ENCODE measurements at regions not wholly inside any gene's neighbourhood (a gene's known extent, or its start where the extent isn't known, plus 50 kb on each side); places are given as distances from the start of the nearest gene placed in this dataset.

DNA sequence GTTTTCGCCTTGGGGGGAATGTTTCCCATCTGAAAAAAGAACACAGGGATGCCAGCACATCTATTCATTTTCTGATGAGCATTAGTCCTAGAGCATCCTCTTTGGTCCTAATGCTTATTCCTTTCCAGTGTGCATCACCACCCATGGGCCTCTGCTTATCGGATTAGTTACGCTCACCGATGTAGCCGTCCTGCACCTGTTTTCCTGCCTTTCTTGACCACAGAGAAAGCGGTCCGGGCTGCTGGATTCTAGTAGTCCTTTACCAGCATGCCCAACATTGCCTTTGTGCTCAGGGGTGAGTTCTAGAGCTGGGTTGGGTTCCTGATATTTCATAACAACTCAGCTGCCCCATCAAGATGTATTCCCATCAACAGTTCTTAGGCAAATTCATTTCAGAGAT lies 2084.5 kb upstream of the C9orf72 start:
- DNase-seq: no peak

- DNase-seq: no peak
These were observed 2085.7 kb upstream of the C9orf72 start for GRCh38 chr9:29659014-29659413.

DNA sequence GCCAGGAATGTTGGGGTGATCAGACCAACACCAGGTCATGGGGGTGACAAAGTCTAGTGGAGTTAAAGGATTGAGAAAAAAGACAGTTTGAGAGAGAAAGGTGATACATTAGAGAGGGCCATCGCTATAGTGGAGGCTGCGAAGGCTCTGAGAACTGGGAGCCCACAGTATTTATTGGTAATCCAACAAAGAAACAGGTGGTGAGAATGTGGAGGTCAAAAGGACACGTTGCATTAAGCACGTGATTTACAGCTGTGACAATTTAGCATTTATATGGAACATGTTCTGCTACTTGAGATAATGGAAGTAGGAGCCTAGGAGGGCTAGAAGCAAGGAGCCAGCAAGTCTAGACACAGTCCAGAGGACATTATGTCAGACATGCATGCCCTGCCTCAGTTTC lies 2086.5 kb upstream of the C9orf72 start:
- DNase-seq: no peak

- DNase-seq: no peak
These were observed 2095.5 kb upstream of the C9orf72 start for GRCh38 chr9:29668732-29669131.

DNA sequence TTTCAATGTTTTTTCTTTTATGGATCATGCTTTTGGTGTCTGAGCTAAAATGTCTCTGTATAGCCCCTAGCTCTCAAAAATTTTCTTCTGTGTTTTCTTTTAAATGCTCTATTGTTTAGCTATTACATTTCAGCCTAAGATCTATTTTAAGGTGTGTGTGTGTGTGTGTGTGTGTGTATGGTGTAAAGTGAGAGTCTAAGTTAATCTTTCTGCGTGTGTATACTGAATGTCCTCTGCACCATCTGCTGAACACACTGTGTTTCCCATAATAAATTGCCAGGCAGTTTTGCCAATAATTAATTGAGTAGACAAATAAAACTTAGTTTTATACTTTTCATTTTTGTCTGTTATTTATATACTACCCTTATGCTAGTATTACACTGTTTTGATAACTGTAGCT lies 2096.3 kb upstream of the C9orf72 start:
- DNase-seq: no peak

DNA sequence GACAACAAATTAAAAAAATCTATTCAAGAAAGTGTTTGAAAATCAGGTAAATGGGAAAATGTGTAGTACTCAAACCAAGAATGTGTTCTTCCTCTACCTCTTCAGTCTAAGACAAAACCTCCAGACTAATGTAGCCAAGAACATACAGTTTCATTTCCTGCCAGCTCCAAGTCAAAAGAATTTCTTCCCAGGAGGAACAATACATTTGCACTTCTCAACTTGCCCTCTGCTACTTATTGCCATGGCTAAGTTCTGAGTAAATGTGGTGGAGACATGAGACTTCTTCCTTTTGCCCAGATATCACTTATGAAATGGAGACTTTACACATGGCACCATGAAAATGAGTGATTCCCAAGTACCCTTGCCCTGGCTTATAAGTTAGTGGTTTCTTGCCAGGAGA lies 2112.2 kb upstream of the C9orf72 start:
- DNase-seq: no peak

GRCh38 chr9:29691145-29691544 lies 2117.9 kb upstream of the C9orf72 start:
- no peak for DNase-seq

DNA sequence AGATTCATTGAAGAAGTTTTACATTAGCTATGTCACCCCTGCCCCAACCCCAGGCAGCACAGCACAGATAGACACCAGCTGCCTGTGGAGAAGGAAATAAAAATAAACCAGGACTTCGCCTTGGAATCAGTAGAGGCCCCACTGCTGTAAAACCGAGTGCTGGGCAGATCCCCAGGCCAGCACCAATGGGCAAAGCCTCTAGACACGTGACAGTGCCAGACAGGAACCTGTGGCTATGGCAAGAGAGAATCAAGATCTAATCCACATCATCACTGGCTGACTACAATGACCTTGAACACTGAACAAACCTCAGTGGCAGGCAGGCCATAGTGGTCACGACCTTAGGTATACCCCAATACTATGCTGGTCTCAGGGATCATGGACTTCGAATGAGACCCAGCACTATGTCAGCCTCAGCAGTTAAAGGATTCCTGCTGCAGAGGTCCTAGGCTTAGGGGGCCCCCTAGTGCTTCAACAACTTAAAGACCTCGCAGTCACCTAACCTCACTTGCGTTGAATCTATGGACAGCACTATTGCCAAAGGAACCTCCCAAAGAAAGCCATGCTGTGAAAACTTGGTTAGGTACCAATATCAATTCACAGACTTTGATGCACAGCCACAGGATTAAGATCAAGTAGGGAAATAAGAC lies 2118.6 kb upstream of the C9orf72 start:
- DNase-seq: no peak

DNA sequence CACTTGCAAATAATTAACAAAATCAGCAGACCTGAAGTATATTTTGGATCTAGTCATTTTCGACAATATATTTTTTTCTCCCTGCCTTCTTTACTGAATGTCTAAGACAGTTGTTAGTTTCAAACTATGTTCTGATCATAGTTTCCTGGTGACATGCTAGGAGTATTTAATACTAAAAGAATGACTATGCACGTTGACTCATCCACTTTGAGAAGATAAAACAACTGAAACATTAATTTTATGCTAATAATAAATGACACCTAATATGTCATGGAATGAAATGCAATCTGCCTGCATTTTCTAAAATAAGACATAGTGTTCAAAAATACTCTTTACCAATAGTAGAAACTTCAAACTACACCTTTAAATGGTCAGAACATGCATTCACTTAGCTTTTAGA lies 2123.7 kb upstream of the C9orf72 start:
- no peak for DNase-seq

- no peak for DNase-seq
These were observed 2128.3 kb upstream of the C9orf72 start for GRCh38 chr9:29701559-29701958.

GRCh38 chr9:29701971-29702370 lies 2128.7 kb upstream of the C9orf72 start:
- DNase-seq: no peak

DNA sequence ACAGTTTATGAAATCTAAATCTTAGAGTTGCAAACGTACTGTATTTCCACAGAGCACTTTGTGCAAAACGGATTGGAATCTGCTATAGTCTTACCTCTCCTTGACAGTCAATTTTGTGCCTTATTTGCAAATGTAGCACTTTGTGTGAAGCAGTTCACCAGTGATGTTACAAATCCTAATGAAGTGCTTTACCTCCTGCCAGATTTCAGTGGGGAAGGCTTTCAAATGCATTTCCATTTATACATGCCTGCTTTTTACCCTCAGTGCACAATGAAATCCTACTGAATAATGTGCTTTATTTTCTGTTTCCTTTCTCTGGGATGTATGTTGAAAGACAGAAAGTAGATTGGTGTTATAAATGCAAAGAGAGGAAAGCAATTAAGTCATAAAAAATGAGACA lies 2141.6 kb upstream of the C9orf72 start:
- no peak for DNase-seq

GRCh38 chr9:29717631-29718030 lies 2144.3 kb upstream of the C9orf72 start:
- no peak for DNase-seq

DNA sequence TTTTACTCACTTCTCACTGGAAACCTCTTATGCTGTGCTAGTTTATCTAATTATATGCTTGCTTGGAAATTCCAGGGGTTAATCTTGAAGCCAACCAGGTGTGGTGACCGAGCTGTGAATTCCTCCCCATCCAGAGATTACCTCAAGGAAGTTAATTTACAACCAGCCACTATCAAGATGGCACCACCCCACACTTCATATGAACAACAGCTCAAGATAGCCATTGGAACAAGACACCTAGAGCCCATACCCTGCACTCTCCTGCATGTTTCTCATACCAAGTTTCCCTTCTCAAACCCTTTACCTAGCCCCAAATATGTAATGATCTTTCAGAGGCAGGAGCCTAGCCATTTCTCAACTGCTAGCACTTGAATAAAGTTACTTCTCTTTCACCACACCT lies 2156.9 kb upstream of the C9orf72 start:
- DNase-seq: no peak

DNA sequence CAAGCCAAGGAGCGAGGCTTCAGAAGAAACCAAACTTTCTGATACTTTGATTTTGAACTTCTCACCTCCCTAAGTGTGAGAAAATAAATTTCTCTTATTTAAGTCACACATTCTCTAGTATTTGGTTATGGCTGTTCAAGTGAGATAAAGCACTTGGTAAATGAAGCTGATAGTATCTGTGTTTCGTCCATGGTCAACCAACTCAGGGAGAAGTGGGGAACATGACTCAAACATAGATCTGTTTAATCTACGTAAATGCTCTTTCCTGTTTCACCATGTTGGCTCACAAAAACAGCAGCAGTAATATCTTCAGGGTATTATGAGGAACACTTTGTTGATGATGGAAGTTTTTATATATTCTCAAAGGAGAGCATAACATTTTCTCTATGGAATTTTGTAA lies 2167.2 kb upstream of the C9orf72 start:
- DNase-seq: no peak

DNA sequence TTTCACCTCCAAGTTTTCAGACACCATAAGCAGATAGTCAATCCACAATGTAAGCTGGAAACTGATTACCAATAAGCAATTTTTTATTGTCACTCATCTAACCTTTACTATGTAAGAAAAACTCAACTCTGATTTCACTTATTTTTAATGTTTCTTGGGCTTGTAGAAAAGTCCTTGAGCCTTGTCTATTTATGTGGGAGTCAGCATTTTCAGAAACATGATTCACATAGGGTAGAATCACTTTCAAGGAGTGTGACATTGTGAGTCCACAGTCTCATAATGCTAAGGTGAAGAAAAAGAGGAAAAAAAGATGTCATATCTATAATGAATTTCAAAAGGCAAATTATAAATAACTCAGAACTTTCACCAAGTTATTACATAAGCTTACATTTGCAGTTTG lies 2167.9 kb upstream of the C9orf72 start:
- DNase-seq: no peak

DNA sequence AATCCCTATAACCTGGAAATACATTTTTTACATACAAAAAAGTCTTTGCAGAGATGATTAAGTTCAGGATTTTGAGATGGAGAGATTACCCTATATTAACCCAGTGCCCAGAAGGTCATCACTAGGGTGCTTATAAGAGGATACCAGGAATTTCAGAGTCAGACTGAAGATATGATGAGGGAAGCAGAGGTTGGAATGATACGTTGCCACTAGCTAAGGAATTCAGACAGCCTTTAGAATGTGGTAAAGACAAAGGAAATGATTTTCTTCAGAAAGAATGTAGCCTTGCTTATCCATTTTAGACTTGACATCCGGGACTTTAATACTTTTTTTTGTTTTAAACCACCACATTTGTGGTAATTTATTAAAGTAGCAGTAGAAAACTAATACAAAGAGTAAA lies 2176.8 kb upstream of the C9orf72 start:
- no peak for DNase-seq

DNA sequence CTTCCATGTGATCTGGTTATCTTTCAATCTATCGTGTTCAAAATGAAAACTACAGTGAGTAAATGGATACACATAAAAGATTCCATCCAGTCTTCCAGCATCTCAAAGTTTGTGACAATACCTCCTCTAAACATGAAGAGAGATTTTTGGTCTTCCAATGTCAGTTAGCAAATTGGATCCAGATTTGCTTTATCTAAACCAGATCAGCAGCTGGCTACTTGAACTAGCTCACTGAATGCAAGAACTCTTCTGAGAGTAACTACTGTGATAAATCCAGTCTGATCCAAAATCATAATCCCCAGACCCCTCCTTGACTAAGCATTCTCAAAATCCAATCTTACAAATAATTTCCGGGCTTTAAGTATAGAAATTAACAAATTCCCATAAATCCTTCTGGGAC lies 2177.9 kb upstream of the C9orf72 start:
- DNase-seq: no peak

GRCh38 chr9:29753638-29754037 lies 2180.4 kb upstream of the C9orf72 start:
- DNase-seq: no peak

DNA sequence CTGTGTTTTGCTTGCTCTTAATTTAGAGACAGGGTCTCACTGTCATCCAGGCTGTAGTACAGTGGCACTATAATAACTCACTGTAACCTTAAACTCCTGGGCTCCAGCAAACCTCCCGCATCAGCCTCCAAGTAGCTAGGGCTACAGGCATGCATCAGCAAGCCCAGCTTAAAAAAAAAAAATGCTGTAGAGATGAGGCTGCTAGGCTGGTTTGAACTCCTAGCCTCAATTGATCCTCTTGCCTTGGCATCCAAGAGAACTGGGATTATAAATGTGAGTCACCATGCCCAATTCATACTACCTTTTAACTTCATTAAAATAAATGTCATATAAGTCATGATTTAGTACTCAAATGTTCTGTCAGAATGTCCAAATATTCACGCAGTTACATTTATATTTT lies 2195.7 kb upstream of the C9orf72 start:
- no peak for DNase-seq

GRCh38 chr9:29773676-29774075 lies 2200.4 kb upstream of the C9orf72 start:
- DNase-seq: no peak

DNA sequence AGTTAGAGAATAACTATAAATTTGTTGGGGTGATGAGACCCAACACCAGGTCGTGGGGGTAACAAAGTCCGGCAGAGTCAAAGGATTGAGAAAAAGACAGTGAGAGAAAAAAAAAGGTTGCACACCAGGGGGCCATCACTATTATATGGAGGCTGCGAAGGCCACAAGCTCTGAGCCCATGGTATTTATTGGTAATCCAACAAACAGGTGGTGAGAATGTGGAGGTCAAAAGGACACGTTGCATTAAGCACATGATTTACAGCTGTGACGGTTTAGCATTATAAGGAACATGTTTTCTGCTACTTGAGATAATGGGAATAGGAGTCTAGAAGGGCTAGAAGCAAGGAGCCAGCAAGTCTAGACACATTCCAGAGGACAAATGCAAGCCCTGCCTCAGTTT lies 2202.2 kb upstream of the C9orf72 start:
- no peak for DNase-seq

- DNase-seq: no peak
These were observed 2205.1 kb upstream of the C9orf72 start for GRCh38 chr9:29778281-29778849.

- DNase-seq: no peak
These were observed 2220.7 kb upstream of the C9orf72 start for GRCh38 chr9:29793970-29794369.

DNA sequence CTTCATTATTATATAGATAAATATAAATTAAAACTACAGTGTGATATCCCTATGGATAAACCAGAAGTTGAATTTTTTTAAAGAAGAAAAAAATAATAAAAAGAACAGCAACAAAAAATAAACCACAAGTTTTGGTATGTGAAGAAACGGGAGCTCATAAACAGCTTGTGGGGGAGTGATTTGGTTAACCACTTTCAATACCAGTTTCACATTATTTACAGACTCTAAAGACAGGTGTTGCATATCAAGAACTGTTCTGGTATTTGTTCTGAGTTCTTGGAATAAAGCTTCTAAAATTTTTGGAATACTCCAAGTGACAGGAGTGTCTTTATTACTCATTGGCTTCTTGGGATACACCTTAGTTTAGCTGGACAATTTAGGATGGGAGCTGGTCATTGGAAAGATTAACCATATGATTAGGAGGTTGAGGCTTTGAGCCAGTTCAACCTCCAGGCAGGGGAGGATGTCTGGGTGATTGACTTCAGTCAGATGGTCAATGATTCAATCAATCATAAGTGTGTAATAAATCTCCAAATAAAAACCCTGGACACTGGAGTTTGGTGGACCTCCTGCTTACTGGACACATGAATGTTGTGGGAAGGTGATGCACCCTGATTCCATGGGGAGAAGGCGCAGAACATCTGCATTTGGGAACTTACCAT lies 2223.1 kb upstream of the C9orf72 start:
- DNase-seq: no peak
